H1 (cell line): ENCODE measurements at regions not wholly inside any gene's neighbourhood (a gene's known extent, or its start where the extent isn't known, plus 50 kb on each side); places are given as distances from the start of the nearest gene placed in this dataset.

Experiments used
- RBBP5 ChIP-seq: IDR thresholded peaks from 2 replicates; pipeline ENCODE4 v1.7.1; 2012; ENCODE audit warnings: low read depth, mild to moderate bottlenecking, inconsistent platforms, low read length, moderate library complexity, borderline replicate concordance

- TF ChIP-seq RBBP5 = no peak
Observed at GRCh38 chr12:89859508-89860220, 151.0 kb upstream of the ATP2B1 start (continued).
